NCI-H2171 treated with DMSO at 0.1 percent for 48 hours (cell line): ENCODE measurements at regions not wholly inside any gene's neighbourhood (a gene's known extent, or its start where the extent isn't known, plus 50 kb on each side); places are given as distances from the start of the nearest gene placed in this dataset.

ENCODE experiments used
- DNase-seq: peaks from one replicate; lab custom pipeline; 2025; lab: John Stamatoyannopoulos, UW

DNA sequence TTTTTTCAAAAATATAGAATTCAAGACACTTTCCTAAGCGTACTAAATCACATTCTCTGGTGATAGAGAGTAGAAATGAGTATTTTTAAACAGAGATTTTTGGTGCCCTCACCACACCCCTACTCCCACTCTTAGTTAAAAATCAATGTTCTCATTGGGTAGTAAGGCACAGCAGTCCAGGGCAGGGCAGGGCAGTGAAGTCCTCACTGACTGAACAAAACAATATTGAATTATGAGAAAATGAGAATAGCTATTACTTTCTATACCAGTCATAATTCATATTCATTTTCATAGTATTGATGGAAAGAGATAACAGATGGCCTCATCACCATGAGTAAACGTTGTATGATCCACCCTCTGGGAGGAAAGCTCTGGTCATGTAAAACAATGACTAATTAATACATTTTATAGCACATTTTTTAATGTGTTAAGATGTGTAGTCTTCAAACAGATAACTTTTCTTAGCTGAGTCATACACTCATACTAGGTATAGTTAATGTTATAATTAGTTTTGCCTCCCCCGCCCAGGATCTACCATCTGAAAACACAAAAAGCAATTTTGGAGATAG is 686.1 kb downstream of the KCNJ3 start:
- DNase-seq = peak; percentile 16

DNA sequence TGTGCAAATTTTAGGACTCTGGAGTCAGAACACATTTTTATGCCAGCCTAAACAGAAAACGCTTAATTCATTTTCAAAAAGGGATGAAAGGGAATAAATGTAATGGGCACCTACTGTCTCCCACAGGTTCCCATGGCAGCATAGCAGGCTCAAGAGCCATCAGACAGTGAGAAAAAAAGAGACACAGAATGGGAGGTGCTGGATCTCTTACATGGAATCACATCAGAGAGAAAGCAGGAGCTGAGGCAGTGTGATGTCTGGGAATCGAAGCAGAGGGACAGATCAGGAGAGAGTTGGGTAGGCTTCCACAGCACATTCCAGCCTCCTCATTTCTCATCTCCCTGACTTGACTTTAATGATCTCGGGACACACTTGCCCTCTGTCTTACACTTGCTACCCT is 684.3 kb downstream of the KCNJ3 start:
- peak; percentile 21 for DNase-seq

DNA sequence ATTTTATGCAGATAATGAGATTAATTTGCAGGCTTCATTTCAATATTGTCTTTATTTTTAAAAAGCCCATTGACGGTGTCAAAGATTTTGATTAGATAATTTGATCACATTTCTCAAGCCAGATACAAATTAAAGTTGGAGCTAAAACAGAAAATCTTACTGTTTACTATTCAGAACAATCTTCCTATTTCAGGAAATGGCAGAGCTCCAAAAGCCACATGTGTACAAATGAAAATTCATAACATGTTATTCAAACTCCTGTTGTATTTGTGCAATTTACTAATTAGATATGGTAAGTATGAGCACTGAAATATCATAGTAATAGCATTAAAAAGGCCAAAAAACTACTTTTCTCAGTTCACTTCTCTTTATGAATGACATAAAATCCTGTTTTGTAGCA is 682.9 kb downstream of the KCNJ3 start:
- no peak for DNase-seq

DNA sequence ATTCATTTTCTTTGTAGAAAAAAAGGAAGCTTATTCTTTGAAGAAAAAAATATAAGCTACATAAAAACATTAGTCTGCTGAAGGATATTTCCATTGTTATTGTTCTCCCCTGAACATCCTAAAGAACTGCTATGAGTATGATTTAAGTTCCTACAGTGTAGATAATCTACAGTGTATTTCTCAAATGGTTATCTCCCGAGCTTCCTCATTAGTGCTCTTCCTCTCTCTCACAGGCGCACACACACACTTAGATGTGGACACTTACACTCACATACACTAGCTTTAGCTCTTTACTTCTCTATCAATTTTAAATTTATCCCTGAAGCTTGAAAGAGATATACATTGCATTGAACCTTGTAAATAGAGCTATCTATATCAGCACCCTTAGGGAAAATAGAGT is 681.0 kb downstream of the KCNJ3 start:
- DNase-seq = no peak

DNA sequence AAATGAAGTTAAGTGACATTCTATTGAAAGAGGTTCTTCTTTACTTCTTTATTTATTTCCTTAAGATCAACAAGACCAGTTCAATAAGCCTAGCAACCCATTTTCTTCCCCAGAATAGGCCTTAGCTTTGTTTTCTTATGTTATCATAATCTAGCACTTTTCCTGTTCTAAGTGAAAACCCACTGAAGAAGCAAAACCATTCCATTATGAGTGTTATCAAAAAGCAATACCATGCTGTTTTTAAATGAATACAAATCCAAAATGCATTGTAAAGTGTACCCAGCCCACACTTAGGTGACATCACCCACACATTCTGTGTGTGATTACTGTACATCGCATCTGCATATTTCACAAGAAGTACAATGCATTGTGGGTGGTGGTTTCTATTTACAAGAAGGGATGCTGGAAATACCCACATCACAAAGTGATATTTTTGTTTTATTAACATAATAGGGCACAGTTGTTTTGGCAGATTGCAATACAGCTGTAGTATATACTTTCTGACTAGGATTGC is 679.5 kb downstream of the KCNJ3 start:
- DNase-seq = no peak

DNA sequence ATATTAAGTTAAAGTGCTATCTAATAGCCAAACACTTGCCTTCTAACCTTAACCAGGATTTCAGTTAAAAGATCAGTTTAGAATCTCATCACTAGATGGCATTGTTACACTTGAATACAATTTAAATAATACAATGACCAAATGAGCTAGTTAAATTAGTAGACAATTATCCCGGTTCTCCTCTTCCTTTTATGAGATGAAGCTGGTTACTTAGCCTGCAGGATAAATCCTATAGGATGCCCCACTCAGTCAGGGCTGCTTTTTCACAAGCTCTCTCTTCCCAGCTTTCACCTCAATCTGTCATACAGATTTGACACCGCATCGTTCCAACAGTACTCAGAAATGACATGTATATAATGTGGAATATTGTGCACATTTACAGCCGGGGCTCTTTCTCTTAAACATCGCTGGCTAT is 678.8 kb downstream of the KCNJ3 start:
- DNase-seq = peak; percentile 80

DNA sequence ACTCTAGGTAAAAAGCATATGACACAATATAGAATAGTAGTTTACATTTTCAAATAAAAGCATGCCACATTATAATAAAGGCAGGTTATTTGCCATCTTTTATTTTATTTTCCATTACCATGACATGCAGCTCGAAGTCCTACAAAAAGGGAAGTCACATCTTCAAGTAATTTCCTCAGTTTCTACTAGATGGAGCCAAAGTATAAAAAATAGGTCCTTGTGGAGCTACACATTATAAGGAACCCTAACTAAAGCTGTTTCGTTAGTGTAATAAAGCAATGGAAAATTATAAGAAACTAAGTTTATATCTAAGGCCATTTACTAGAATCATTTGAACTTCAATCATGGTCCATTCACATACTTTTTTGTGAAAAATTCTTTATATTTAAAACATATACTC is 674.5 kb downstream of the KCNJ3 start:
- DNase-seq = peak; percentile 83

DNA sequence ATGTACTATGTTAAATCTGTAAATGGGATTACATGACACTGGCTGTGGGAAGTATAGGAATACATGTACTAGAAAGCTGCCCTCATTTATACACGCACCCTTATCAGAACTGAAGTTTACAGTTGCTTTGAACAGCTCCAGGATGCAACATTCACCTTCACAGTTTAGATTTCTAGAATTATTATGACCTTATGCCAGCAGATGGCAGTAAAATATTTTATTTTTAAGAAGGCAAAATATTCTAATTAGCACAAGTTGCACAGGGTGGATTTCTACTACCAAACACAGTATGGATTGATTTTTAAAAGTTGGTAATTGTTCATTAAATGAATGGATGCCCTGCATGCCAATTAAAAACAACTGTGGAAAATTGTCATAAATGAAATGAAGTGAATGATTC is 670.4 kb downstream of the KCNJ3 start:
- DNase-seq = peak; percentile 51

DNA sequence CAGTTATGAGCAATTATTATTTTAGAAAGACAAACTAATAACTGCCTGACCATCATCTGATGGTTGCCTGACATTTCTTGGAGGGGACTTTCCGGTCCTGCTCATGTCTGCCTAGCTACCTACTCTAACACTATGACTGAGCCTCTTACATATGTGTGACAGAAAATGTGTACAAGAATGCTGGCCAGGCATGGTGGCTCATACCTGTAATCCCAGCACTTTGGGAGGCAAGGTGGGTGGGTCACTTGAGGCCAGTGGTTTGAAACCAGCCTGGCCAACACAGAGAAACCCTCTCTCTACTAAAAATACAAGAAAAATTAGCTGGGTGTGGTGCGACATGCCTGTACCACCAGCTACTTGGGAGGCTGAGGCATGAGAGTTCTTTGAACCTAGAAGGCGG is 666.3 kb downstream of the KCNJ3 start:
- DNase-seq = no peak

DNA sequence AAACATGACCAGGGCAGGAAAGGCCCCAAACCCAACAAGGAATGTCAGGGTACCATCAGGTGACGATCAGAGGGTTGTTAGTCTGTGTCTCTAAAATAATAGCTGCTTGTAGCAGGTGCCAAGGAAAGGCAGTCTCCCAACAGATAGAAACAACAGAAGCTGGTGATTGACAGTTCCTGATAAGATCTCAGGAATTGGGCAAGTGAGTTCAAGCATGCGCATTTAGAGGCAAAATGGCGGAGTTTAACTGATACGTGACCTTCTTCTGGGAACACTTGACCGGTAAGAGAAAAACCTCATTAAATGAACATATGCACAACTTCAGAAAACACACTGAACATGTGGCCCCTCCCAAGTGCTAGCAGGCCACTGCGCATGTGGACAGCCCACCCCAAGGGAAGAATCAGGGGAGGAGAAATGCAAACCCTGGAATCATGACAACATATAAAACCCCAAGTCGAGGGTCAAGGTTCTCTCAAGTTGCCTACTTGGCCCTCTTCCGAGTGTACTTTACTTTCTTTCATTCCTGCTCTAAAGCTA is 664.9 kb downstream of the KCNJ3 start:
- peak; percentile 18 for DNase-seq

DNA sequence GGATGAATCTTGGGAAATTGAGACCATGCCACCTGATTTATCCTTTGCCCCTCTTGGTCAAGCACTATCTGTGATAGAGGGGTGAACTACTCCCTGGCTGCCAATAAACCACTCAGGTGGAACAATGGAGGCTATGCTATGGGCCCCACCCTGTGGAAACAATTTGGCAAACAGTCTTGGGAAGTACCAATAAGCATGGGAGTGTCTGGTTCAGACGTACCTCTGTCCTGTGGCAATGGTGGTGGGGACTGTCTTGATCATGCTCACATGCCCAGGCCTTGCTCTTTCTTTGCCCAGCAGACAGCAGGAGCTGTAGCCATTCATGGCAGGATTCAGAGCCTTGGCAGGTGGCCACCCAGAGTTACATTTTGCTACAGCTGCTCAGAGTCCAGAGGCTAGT is 658.7 kb downstream of the KCNJ3 start:
- DNase-seq = no peak

DNA sequence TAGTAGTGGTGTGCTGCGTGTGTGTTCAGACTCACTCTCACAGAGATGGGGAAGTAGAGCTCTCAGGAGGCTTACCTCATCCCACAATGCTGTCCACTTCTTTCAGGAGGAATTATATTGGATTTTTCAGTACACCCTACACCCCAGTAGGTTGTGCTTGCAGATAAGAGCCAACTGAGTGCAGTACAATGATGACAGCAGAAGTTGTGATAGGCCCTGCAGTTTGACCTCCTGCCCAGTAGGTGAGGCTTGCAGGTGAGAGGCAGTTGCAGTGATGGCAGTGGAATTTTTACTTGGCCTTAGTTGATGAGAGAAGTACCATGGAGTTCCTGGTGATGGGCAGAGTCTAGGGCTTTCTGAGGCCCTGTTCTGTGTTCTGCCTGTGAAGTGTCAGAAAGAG is 657.8 kb downstream of the KCNJ3 start:
- no peak for DNase-seq

DNA sequence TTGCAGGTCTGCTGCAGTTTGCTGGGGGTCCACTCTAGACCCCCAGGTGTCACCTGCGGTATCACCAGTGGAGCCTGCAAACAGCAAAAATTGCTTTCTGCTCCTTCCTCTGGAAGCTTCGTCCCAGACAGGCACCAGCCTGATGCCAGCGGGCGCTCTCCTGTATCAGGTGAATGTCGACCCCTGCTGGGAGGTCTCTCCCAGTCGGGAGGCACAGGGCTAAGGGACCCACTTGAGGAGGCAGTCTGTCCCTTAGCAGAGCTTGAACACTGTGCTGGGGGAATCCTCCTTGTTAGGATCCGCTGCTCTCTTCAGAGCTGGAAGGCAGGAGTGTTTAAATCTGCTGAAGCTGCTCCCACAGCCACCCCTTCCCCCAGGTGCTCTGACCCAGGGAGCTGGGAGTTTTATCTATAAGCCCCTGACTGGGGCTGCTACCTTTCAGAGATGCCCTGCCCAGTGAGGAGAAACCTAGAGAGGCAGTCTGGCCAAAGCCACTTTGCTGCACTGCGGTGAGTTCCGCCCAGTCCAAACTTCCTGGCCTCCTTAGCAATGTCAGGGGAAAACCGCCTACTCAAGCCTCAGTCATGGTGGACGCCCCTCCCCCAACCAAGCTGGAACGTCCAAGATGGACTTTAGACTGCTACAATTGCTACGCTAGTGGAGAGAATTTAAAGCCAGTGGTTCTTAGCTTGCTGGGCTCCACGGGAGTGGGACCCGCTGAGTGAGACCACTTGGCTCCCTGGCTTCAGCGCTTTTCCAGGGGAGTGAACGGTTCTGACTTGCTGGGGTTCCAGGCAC is 652.5 kb downstream of the KCNJ3 start:
- DNase-seq = no peak

DNA sequence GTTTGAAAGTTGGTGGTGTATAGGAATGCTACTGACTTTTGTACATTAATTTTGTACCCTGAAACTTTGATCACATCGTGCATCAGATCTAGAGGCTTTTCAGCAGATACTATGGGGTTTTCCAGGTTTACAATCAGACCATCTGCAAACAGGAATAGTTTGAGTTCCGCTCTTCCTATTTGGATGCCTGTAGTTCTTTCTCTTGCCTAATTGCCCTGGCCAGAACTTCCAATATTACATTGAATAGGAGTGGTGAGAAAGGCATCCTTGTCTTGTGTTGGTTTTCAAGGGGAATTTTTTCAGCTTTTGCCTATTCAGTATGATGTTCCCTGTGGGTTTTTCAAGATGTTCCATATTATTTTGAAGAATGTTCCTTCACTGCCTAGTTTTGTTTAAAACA is 633.5 kb downstream of the KCNJ3 start:
- DNase-seq = no peak

DNA sequence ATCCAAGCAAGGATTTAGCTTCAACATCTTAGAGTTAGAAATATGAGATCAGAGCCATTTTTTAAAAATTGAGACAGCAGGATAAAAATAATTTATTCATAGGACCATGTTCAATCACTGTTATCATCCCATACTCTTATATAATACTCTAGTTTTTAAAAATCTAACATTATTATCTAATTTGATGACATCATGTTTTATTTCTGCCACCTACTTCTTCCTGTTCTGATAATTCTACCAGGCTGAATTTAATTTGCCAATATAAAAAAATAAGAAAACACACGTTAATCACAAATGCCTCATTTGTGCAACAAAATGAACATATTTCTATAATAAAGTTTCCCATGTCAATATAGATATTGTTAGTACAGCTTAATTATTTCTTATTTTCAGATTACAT is 621.7 kb downstream of the KCNJ3 start:
- no peak for DNase-seq

DNA sequence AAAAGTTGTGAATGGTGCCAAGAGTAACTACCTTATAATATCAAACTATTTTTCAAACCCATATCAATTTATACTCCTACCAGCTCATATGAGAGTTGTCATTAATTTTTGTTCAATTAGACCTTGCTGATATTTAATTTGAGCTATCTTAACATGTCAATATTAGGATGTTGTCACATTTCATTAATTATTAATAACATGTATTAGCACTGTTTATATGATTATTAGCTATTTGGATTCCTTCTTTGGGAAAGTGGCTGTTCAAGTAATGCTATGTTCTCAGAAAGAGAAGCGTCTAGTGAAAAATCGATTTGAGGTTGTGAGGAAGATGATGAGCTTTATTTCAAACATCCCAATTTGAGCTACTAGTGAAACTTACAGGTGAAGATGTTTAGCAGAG is 620.2 kb downstream of the KCNJ3 start:
- no peak for DNase-seq

DNA sequence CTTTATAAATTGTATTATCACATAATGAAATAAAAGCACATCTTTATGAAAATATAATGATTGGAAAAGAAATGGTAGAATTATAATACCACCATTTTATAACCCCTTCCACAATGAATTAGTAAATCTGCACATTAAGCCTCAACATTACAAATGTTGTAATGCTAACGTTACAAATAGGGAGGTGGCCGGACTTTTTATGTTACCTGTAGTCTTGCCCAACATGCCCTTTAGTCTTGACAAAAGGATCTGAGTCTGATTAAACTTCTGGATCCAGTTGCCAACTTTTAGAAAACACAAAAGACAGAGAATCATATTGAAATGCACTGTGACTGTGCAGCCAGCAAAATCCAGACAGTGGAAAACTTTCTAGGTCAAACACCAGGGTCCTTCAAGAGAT is 617.3 kb downstream of the KCNJ3 start:
- DNase-seq = no peak

DNA sequence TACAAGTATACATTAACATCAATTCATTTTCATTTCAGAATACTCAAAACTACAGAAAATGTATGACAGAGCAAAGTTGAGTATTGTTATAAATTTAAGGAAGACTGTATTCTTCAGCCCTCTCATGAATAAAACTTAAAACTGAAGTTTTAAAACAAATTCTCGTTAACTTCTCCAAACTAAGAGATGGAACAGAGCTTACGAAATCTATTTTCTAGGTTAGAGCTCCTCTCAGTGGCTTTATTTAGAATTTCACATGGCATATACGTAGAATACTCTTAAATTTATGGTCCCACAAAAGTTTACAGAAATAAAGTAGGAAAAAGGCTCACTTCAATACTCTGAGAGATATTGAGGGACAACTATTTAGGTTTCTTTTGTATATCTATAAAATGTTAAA is 612.1 kb downstream of the KCNJ3 start:
- DNase-seq = peak; percentile 67

DNA sequence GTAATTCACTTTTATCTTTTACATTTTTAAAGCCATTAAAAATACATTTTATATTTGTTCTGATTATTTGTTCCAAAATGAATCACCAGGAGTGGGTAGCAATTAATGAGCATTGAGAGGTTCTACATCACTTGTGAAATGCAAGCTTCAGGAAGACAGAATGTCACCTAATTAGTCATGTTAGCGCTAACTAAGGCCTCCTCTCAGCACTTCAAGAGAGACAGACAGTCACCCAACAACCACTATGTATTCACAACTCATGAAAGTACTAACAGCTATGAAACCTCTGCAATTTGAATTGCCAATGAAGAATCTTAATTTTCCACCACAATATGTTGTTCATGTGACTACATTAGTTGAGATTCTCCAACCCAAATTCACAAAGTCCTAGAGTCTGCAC is 611.0 kb downstream of the KCNJ3 start:
- DNase-seq = peak; percentile 12

DNA sequence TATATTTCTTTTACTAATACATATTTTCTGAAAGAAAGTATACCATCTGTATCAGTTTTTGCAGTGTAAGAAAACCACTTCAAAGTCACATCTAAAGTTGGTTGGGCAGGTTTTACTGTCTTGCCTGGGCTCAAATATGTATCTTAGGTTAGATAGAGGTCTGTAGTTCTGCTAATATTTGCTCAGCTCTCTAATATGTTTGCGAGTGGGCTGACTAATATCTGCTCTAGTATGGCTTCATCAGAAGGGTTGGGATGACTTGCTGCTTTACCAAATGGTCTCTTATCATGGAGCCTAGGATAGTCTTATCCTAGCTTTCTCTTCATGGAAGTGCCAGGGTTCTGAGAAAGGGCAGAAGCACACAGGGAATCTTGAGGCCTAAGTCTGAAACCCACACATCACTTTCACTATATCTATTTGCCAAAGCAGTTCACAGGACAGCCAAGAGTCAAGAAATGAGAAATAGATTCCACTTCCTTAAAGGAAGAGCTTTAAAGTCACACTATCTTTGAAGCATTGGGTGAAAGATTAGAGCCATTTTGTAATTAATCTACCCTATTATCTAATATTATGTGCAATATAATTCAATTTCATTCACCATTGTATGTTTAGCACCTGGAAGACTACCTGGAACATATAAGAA is 610.0 kb downstream of the KCNJ3 start:
- no peak for DNase-seq

DNA sequence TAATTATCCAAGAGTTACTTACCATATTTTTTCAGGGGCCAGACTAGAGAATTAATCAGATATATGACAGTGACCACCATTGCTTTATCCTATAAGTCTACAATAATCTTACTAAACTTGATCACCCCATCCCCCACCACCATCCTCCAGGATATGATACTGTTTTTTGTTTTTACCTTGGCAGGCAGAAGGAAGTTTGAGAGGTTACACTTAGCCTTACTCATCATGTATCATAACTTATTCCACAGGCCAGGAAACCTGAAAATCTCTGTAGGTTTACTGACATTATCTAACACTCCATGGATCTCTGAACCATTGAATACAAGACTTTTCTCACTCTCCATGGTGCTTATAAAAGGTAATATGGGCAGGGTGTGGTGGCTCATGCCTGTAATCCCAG is 602.7 kb downstream of the KCNJ3 start:
- no peak for DNase-seq

DNA sequence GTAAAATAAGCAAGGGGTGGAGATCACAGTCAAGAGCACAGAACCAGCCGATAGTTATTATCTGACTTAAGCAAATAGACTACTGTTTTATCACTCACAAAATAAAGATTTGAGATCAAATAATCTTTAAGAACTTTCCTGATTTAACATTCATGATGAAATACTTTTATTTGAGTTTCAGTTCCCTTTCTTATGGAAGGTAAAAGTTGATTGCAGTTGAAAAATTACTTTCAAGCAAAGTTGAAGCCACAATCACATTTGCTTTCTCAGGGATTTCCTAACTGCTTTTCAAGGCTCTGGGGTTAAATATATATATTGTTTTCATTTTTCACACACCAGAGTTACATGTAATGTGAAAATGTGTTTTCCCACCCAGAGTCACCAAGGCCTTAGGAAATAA is 599.5 kb downstream of the KCNJ3 start:
- DNase-seq = no peak

DNA sequence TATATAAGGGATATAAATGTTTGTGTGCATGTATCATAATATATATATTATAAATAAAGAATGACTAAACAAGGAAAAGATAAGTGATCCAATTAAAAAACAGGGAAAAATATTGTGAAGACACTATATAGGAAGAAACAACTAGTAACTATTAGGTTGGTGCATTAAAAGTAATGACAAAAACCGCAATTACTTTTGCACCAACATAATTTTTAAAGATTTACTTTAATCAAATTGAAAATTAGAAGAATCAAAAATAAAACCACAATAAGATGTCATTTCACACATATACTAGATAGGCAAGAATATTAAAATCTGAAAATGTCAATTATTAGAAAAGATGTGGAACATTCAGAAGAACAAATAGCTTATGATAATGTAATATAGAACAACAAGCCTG is 595.9 kb downstream of the KCNJ3 start:
- no peak for DNase-seq
